H7 (cell line): ENCODE measurements at regions not wholly inside any gene's neighbourhood (a gene's known extent, or its start where the extent isn't known, plus 50 kb on each side); places are given as distances from the start of the nearest gene placed in this dataset.
"Not testable (repeated sequence)": the region's sequence is repeated elsewhere in the genome, so short reads cannot be mapped to it uniquely, and the experiment has no call there.

ENCODE experiments used
- DNase-seq: peaks from one replicate; pipeline ENCODE4 v3.0.0; 2012
- H3K27me3 ChIP-seq: 2 replicates; pipeline ENCODE4 v1.6.0; 2011; ENCODE audit warnings: mild to moderate bottlenecking, low read length; ENCODE audit not compliant: control insufficient read depth, insufficient read depth
- H3K36me3 ChIP-seq: replicated peaks from 2 replicates; pipeline ENCODE4 v1.5.1; 2011; ENCODE audit warnings: low read length; ENCODE audit not compliant: control insufficient read depth, insufficient read depth
- H3K4me3 ChIP-seq: 2 replicates; pipeline ENCODE4 v1.5.1; 2011; ENCODE audit warnings: low read depth, mild to moderate bottlenecking, control low read depth, low read length, moderate library complexity; ENCODE audit not compliant: insufficient read depth

DNA sequence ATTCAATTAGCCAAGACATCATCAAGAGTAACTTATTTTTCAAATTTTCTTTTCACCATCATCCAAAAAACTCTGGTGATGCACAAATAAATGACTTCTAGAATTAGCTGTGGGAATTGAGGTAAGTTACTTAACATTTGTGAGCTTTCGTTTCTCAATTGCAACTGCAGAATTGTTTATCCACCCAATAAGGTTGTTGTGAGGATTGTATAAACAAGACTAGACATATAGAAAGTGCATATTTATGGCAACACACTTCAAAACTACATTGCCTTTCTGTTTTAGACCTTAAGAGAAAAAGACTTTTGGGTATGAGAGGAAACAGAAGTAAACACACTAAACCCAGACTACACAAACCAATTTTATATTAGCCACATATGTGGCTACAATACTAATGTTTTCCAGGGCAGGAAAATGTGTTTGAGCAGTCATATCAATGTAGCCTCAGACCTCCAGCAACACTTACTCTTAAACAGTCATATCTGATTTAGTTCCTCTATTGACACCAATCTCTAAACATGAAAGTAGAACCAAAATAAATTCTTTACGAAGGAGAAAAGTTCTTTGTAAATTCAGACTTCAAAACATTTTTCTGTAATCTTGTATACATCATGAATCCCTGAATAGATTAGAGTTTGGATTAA lies 488.0 kb upstream of the CYLC2 start:
- Histone ChIP-seq H3K4me3 (no peak overlapping the region), H3K36me3 (no peaks in the 10 kb centered on the region), H3K27me3 (no peaks in the 10 kb centered on the region)
- DNase-seq = no peak

DNA sequence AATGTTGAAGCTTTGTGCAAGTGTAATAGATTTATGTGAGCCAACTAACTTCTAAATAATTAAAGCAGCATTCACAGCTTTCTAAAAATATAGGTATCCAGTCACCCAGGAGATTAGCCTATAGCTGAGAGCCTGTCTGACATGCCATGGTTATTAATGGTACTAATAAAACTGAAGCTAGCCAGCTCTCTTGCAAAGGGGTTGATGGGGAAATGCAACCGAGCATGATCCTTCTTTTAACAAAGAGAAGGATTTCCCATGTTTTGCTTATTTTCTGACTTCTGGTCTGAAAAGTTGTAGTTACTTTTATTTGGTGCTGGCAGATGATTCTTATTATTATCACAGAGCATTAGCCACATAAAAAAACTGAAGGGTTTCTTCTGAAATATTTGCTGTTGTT lies 488.7 kb upstream of the CYLC2 start:
- DNase-seq = no peak
- H3K27me3 ChIP-seq = no peaks in the 10 kb centered on the region
- no peaks in the 10 kb centered on the region for H3K36me3 ChIP-seq
- H3K4me3 ChIP-seq = no peak overlapping the region

DNA sequence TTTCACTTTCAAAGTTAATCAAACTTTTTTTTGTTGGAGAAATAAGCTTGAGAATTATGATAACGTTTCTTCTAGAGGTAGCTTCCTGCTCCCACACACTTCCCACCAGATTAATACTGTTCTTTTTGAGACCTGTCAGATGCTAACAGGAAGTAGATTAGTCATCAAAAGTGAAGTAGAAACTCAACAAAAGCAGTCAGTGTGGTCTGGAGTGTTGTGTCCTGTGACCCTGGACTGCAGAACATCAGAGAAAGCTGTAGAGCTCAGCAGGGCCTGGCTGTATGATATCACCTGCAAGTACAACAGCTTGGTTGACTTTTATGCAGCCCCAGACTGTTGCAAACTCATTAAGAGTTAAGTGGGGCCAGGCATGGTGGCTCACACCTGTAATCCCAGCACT lies 495.7 kb upstream of the CYLC2 start:
- Histone ChIP-seq H3K36me3 (no peaks in the 10 kb centered on the region), H3K27me3 (no peaks in the 10 kb centered on the region), H3K4me3 (no peak overlapping the region)
- no peak for DNase-seq

- DNase-seq = no peak
These were observed 497.4 kb upstream of the CYLC2 start for GRCh38 chr9:102497709-102498108.

DNA sequence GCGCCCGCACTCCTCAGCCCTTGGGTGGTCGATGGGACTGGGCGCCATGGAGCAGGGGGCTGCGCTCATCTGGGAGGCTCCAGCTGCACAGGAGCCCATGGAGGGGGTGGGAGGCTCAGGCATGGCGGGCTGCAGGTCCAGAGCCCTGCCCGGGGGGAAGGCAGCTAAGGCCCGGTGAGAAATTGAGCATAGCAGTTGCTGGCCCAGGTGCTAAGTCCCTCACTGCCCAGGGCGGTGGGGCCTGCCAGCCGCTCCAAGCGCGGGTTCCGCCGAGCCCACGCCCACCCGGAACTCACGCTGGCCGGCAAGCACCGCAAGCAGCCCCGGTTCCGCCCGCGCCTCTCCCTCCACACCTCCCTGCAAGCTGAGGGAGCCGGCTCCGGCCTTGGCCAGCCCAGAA lies 508.2 kb upstream of the CYLC2 start:
- H3K36me3 ChIP-seq, H3K4me3 ChIP-seq, H3K27me3 ChIP-seq, DNase-seq: not testable (repeated sequence)

More at GRCh38 chr9:102497709-102498108, 497.4 kb upstream of the CYLC2 start:
- no peaks in the 10 kb centered on the region for H3K27me3 ChIP-seq
- H3K36me3 ChIP-seq = no peaks in the 10 kb centered on the region
- H3K4me3 ChIP-seq = no peak overlapping the region

DNA sequence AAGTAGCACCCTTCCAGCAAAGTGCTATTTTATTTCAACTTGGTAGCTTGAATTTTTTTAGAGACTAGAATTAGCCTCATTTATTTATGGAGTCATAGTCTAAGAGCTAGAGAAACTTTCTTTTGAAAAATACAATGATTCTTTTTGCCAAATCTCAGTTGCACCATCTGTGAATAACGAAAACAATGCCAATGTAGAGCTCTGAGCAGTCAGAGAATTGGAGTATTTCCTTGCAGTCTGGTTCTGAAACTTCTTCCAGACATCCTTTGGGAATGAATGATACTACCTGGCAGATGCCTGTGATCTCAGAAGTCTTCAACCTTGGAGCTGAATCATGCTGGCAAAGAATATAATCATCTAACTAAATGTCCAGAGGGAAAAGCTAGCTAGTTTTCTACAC lies 511.5 kb upstream of the CYLC2 start:
- H3K27me3 ChIP-seq = no peaks in the 10 kb centered on the region
- H3K4me3 ChIP-seq = no peak overlapping the region
- DNase-seq = no peak
- H3K36me3 ChIP-seq = no peaks in the 10 kb centered on the region

DNA sequence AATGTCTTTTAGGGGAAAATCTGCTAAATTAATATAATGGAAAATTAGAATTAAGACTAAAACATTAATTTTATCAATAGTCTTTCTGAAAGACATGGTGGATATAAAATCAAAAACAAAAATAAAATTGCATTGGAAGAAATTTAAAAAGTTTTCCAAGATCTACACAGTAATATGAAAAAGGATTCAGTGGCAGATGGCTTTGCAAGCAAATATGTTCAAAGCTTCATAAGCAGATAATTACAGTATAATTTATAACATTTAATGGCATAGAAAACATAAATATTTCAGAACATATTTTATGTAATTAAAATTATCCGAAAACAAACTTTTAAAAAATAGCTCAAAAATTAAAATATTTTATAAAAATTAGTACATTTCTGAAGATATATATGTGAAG lies 512.4 kb upstream of the CYLC2 start:
- H3K27me3 ChIP-seq = no peaks in the 10 kb centered on the region
- no peaks in the 10 kb centered on the region for H3K36me3 ChIP-seq
- DNase-seq = no peak
- no peak overlapping the region for H3K4me3 ChIP-seq

GRCh38 chr9:102479191-102479590 lies 515.9 kb upstream of the CYLC2 start:
- Histone ChIP-seq H3K27me3 (no peaks in the 10 kb centered on the region), H3K36me3 (no peaks in the 10 kb centered on the region), H3K4me3 (no peak overlapping the region)
- no peak for DNase-seq

DNA sequence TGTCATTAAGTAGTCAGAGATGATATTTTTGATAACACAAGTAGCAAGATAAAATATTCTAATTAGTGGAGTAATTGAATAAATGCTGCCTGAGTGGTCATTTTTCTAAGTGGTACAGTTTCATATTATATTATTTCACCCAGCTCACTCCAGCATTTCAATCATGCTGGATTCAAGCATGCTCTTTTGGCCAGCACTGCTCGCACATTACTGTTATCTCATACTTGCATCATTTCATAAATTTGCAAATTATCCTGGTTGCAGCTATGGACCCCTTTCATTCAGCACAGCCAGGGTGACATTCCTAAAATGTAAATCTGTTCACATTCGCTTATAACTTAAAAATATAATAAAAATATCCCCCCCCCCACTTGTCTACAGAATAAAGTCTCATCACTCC lies 520.8 kb upstream of the CYLC2 start:
- no peaks in the 10 kb centered on the region for H3K36me3 ChIP-seq
- no peak overlapping the region for H3K4me3 ChIP-seq
- no peak for DNase-seq
- H3K27me3 ChIP-seq = no peaks in the 10 kb centered on the region

- not testable (repeated sequence) for H3K27me3 ChIP-seq, DNase-seq, H3K4me3 ChIP-seq, H3K36me3 ChIP-seq
These were observed 525.7 kb upstream of the CYLC2 start for GRCh38 chr9:102469430-102469829.

GRCh38 chr9:102461156-102461819 lies 533.8 kb upstream of the CYLC2 start:
- Histone ChIP-seq H3K36me3 (no peaks in the 10 kb centered on the region), H3K27me3 (no peaks in the 10 kb centered on the region), H3K4me3 (no peak overlapping the region)
- DNase-seq = no peak

GRCh38 chr9:102459828-102460227 lies 535.3 kb upstream of the CYLC2 start:
- no peak for DNase-seq
- no peaks in the 10 kb centered on the region for H3K27me3 ChIP-seq
- no peaks in the 10 kb centered on the region for H3K36me3 ChIP-seq
- H3K4me3 ChIP-seq = no peak overlapping the region

GRCh38 chr9:102456562-102456961 lies 538.6 kb upstream of the CYLC2 start:
- Histone ChIP-seq H3K36me3 (no peaks in the 10 kb centered on the region), H3K4me3 (no peak overlapping the region), H3K27me3 (no peaks in the 10 kb centered on the region)
- DNase-seq = no peak

GRCh38 chr9:102445906-102446305 lies 549.2 kb upstream of the CYLC2 start:
- no peak for DNase-seq

DNA sequence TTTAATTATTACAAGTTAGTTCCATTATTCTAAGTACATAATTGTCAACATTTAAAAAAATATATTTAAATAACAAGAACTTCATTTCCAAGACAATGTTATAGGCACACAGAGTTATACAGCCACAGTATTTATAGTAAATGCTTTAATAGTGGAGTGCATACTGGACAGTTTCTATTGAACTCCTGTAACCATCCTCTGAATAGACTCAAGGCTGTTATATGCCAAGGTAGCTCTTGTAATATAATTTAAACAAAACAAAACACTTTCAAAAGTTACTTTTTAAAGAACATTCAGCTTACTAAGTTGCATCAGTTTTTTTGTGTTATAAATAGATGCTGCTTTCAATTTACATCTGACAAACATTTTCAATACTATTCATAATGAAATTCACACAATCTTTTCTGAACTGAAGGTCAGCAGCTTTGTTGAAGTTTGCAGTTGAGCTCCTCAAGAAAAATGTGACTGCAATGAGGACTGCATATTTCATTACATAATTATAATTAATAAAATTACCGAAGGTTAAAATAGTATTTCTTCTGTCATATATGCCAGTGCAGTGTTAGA lies 549.9 kb upstream of the CYLC2 start:
- DNase-seq = no peak
- Histone ChIP-seq H3K4me3 (no peak overlapping the region), H3K36me3 (no peaks in the 10 kb centered on the region), H3K27me3 (no peaks in the 10 kb centered on the region)

More at GRCh38 chr9:102445906-102446305, 549.2 kb upstream of the CYLC2 start:
- Histone ChIP-seq H3K36me3 (no peaks in the 10 kb centered on the region), H3K4me3 (no peak overlapping the region), H3K27me3 (no peaks in the 10 kb centered on the region)
